Body of pancreas (tissue), 4 donors: ENCODE measurements at regions not wholly inside any gene's neighbourhood (a gene's known extent, or its start where the extent isn't known, plus 50 kb on each side); places are given as distances from the start of the nearest gene placed in this dataset.

Experiments used
- POLR2A ChIP-seq, 3 donors: fragments of 450-650 bp; IDR thresholded peaks; one replicate each; pipeline ENCODE4 v1.6.1; 2016; ENCODE audit warnings: antibody characterized with exemption in 3 of 3, mild to moderate bottlenecking in 2 of 3
- TF ChIP-seq, protein P1 (sequence below), 7 experiments: fragments of 450-650 bp in 4 of 7; fragments of 200-600 bp in 3 of 7; sonication (generic) in 3 of 7; IDR thresholded peaks; one replicate each; pipeline ENCODE4 v1.5.1; 2016 to 2019; ENCODE audit warnings: antibody characterized with exemption in 7 of 7

DNA sequence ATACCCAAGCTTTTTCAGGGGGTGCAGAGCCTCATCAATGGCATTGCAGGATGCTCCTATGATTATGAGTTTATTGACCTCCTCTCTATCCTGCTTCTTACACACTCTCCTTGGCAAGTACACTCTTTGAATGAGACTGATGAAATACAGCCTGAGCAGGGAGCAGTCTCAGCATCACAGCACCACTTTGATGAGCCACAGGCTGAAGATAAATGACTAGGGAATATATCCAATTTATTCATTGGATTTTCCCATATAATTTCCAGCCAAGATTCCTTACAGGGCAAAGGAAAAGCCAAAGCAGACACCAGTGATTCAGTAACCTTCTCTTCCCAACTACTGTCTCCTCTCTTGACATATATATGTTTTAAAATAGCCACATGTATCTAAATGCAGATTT lies 79.2 kb downstream of the CASP12 start:
- TF ChIP-seq, protein P1, sequence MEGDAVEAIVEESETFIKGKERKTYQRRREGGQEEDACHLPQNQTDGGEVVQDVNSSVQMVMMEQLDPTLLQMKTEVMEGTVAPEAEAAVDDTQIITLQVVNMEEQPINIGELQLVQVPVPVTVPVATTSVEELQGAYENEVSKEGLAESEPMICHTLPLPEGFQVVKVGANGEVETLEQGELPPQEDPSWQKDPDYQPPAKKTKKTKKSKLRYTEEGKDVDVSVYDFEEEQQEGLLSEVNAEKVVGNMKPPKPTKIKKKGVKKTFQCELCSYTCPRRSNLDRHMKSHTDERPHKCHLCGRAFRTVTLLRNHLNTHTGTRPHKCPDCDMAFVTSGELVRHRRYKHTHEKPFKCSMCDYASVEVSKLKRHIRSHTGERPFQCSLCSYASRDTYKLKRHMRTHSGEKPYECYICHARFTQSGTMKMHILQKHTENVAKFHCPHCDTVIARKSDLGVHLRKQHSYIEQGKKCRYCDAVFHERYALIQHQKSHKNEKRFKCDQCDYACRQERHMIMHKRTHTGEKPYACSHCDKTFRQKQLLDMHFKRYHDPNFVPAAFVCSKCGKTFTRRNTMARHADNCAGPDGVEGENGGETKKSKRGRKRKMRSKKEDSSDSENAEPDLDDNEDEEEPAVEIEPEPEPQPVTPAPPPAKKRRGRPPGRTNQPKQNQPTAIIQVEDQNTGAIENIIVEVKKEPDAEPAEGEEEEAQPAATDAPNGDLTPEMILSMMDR (IDR thresholded peaks at IDR 0.05): no peak
- TF ChIP-seq POLR2A (IDR thresholded peaks at IDR 0.05): no peak
